Activated CD8-positive, alpha-beta T cell treated with anti-CD3 and anti-CD28 coated beads for 36 hours (primary cell): ENCODE measurements at regions not wholly inside any gene's neighbourhood (a gene's known extent, or its start where the extent isn't known, plus 50 kb on each side); places are given as distances from the start of the nearest gene placed in this dataset.

Experiments used
- ATAC-seq: fragments of 200-7000 bp; cut with Tn5 transposase; one replicate; pipeline ENCODE4 v1.10.0; 2021; ENCODE audit warnings: mild to moderate bottlenecking, moderate library complexity
- CTCF ChIA-PET: fragments of 350-600 bp; sonication (Branson Sonifier 250); formaldehyde crosslinking; loops from one replicate; lab custom pipeline; 2021; ENCODE audit warnings: antibody characterized with exemption; lab: Charles Lee
- POLR2A ChIA-PET: fragments of 350-600 bp; sonication (Branson Sonifier 250); formaldehyde crosslinking; loops from one replicate; lab custom pipeline; 2021; ENCODE audit warnings: antibody characterized with exemption; lab: Charles Lee
- DNase-seq: peaks from one replicate; pipeline ENCODE4 v3.0.0-alpha.2; 2020
- H3K27ac Mint-ChIP-seq: one replicate; pipeline ENCODE4 v1.8.0; 2021; ENCODE audit warnings: mild to moderate bottlenecking, mixed read lengths
- H3K27me3 Mint-ChIP-seq: one replicate; pipeline ENCODE4 v1.8.0; 2021; ENCODE audit warnings: mixed read lengths
- H3K36me3 Mint-ChIP-seq: one replicate; pipeline ENCODE4 v1.8.0; 2021; ENCODE audit warnings: low read depth, mixed read lengths
- H3K4me1 Mint-ChIP-seq: one replicate; pipeline ENCODE4 v1.8.0; 2021; ENCODE audit warnings: low read depth, mixed read lengths
- H3K4me3 Mint-ChIP-seq: one replicate; pipeline ENCODE4 v1.8.0; 2021; ENCODE audit warnings: mild to moderate bottlenecking, moderate library complexity, mixed read lengths
- H3K9me3 Mint-ChIP-seq: one replicate; pipeline ENCODE4 v1.8.0; 2021; ENCODE audit warnings: mixed read lengths
- CTCF ChIP-seq: fragments of 200-600 bp; IDR thresholded peaks from one replicate; pipeline ENCODE4 v1.8.0; 2022; ENCODE audit warnings: antibody characterized with exemption, mild to moderate bottlenecking
- intact Hi-C: fragments of 100-400 bp; cut with micrococcal nuclease; formaldehyde crosslinking; loops from one replicate; pipeline ENCODE4 v1.10.0; 2022

DNA sequence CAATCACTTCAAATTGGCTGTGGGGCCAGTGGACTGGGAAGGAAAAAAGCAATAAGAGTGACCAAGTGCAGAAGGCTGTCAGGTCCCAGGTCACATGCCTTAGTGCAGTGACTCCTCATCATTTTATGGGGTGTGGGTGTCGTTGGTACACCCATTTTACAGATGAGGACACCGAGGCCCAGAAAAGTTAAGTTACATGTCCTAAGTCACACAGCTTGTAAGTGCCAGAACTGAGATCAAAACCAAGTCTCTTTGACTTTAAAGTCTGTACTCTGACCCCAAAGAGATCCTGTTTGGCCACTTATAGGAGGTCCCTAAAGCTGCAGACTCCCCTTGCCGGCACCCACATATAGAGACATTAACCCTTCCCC, 63.0 kb upstream of the POLG start:
- DNase-seq: no peak
- Mint-ChIP-seq H3K9me3 (no peaks in the 10 kb centered on the region), H3K4me1 (peaks cover 10% of the 10 kb centered on the region), H3K4me3 (no peak overlapping the region), H3K27ac (no peak overlapping the region), H3K27me3 (peaks cover 46% of the 10 kb centered on the region), H3K36me3 (no peaks in the 10 kb centered on the region)
- intact Hi-C loops: no loop called here
- ATAC-seq: no peak
- ChIA-PET CTCF (interaction anchor here (0.9 to 3.5 kb wide), 3 partner anchors 29 to 38 kb away, joined by 3 to 43 read pairs (median 4); no protein-coding TSS in a partner anchor), POLR2A (no interaction called here)
- no peak for TF ChIP-seq CTCF

DNA sequence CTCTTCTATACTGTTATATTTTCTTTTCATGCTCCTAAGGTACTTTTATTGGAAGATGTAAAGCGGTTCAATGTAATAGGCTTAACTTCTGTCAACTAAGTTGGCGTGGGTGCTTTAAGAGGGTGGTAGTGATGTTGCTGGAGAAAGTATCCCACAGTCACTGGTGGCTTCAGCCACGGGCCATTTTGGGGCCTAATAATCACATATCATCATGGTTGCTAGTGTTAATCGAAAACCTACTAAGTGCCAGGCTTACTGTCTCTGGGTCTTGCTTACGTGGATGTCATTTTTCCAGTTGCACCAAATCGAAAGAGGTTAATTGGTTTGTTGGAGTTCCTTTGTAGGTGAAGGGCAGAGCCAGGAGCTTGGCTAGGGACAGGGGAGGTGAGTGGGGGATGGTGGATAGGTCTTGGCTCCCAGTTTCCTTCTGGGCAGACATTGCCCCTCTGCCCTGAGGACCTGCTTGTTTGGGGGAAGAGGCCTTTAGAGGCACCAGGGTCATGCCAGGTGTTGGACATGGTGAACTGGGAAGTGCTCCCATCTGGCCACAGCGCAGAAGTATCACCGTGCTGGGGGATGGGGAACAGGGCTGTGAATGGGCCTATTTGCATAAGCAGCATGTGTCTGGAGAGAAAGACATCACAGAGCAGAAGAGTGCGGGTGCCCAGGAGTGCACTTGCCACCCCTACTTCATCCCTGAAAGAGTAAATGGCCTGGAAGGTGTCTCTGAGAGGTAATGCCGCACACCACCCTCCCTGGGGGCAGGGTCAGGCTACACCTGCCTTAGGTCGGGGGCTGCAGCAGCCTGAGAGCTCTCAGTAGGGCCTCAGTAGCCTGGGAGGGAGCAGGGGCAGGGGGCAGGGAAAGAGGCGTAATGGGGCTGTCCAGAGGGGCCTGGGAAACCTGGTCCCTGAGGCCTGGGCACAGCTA, 62.4 kb upstream of the POLG start:
- H3K4me3 Mint-ChIP-seq: no peak overlapping the region
- ATAC-seq (no peak), DNase-seq (no peak)
- POLR2A ChIA-PET: no interaction called here
- peaks cover 41% of the 10 kb centered on the region for H3K27me3 Mint-ChIP-seq
- TF ChIP-seq CTCF: no peak
- H3K4me1 Mint-ChIP-seq: peaks cover 10% of the 10 kb centered on the region
- CTCF ChIA-PET: interaction anchor here (3.5 to 8.4 kb wide), 2 partner anchors 38 to 39 kb away, joined by 43 to 71 read pairs; no protein-coding TSS in a partner anchor
- intact Hi-C loops: no loop called here
- no peak overlapping the region for H3K27ac Mint-ChIP-seq
- no peaks in the 10 kb centered on the region for H3K9me3 Mint-ChIP-seq
- no peaks in the 10 kb centered on the region for H3K36me3 Mint-ChIP-seq

DNA sequence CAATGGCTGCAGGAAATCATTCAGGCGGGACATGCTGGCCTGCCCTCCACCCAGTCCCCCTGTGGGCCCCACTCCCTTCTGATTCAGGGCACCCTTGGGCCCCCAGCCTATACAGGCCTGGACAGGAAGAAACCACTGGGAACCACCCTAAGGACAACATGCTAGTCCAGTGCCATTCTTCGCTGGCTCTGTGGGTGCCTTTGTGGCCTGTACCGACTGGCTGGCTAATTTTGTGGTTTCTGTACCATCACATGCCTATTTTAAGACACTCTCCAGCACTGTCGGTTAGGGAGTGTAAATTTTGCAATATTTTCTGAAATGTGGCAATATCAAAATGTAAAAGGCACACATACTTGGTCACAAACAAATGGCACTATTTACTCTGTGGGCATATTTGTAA, 61.4 kb upstream of the POLG start:
- Mint-ChIP-seq H3K27me3 (peaks cover 31% of the 10 kb centered on the region), H3K27ac (no peak overlapping the region), H3K4me1 (peaks cover 6% of the 10 kb centered on the region), H3K4me3 (no peak overlapping the region), H3K9me3 (no peaks in the 10 kb centered on the region), H3K36me3 (no peaks in the 10 kb centered on the region)
- ATAC-seq (no peak), DNase-seq (no peak)
- no peak for TF ChIP-seq CTCF
- ChIA-PET CTCF (interaction anchor here (8.4 kb wide), 1 partner anchor 38 kb away, joined by 71 read pairs; no protein-coding TSS in a partner anchor), POLR2A (no interaction called here)
- intact Hi-C loops: no loop called here

- no peak for TF ChIP-seq CTCF
- Mint-ChIP-seq H3K9me3 (no peaks in the 10 kb centered on the region), H3K4me3 (no peak overlapping the region), H3K27ac (no peak overlapping the region), H3K36me3 (no peaks in the 10 kb centered on the region), H3K4me1 (peaks cover 4% of the 10 kb centered on the region), H3K27me3 (peaks cover 26% of the 10 kb centered on the region)
- ATAC-seq (no peak), DNase-seq (no peak)
- ChIA-PET CTCF (interaction anchor here (0.8 to 8.4 kb wide), 3 partner anchors 21 to 37 kb away, joined by 3 to 71 read pairs (median 3); no protein-coding TSS in a partner anchor), POLR2A (interaction anchor here (0.6 kb wide), 1 partner anchor 19 kb away, joined by 3 read pairs; no protein-coding TSS in a partner anchor)
- intact Hi-C loops: no loop called here
These were observed 60.8 kb upstream of the POLG start for GRCh38 chr15:89395461-89395871.

DNA sequence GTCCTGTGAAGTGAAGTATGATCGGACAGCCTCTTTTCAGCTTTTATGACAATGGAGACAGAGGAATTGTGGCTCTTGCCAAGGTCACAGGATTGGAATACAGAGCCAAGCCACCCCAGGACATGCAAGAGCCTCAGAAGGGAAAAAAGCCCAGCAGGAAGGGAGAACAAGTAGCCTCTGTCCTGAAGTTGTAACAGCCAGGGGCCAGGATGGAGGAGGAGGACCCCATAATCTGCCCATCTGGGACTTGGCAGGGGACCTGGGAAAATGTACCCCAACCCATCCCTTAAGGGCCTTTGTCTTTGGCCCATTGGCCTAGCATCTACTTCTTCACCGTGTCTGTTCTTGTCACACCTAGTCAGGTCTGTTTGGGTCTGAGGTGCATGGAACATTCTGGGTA, 60.4 kb upstream of the POLG start:
- Mint-ChIP-seq H3K4me3 (no peak overlapping the region), H3K27me3 (peaks cover 26% of the 10 kb centered on the region), H3K36me3 (no peaks in the 10 kb centered on the region), H3K4me1 (peaks cover 4% of the 10 kb centered on the region), H3K27ac (no peak overlapping the region), H3K9me3 (no peaks in the 10 kb centered on the region)
- ChIA-PET CTCF (interaction anchor here (0.8 to 8.4 kb wide), 3 partner anchors 22 to 37 kb away, joined by 3 to 71 read pairs (median 3); no protein-coding TSS in a partner anchor), POLR2A (interaction anchor here (0.6 kb wide), 1 partner anchor 20 kb away, joined by 3 read pairs; no protein-coding TSS in a partner anchor)
- ATAC-seq: no peak
- DNase-seq: no peak
- TF ChIP-seq CTCF: no peak
- intact Hi-C loops: no loop called here
